Chondrocyte (in vitro differentiated cells): ENCODE measurements at regions not wholly inside any gene's neighbourhood (a gene's known extent, or its start where the extent isn't known, plus 50 kb on each side); places are given as distances from the start of the nearest gene placed in this dataset.
"Not testable (repeated sequence)": the region's sequence is repeated elsewhere in the genome, so short reads cannot be mapped to it uniquely, and the experiment has no call there.

Source experiments
- DNase-seq: peaks from one replicate; pipeline ENCODE4 v3.0.0; 2021; ENCODE audit warnings: mixed read lengths, low spot score
- H3K27ac Mint-ChIP-seq: one replicate; pipeline ENCODE4 v1.8.0; 2021; ENCODE audit warnings: mild to moderate bottlenecking, moderate library complexity, mixed read lengths; ENCODE audit not compliant: unreplicated experiment
- H3K27me3 Mint-ChIP-seq: 2 replicates; pipeline ENCODE4 v1.8.0; 2021; ENCODE audit warnings: low read depth, mixed read lengths
- H3K36me3 Mint-ChIP-seq: 2 replicates; pipeline ENCODE4 v1.8.0; 2021; ENCODE audit warnings: low read depth, mixed read lengths
- H3K4me1 Mint-ChIP-seq: 2 replicates; pipeline ENCODE4 v1.8.0; 2021; ENCODE audit warnings: low read depth, mild to moderate bottlenecking, mixed read lengths
- H3K4me3 Mint-ChIP-seq: one replicate; pipeline ENCODE4 v1.8.0; 2021; ENCODE audit warnings: mild to moderate bottlenecking, moderate library complexity, mixed read lengths; ENCODE audit not compliant: unreplicated experiment
- H3K9me3 Mint-ChIP-seq: 2 replicates; pipeline ENCODE4 v1.8.0; 2021; ENCODE audit warnings: low read depth, mixed read lengths
- TF ChIP-seq, protein P1 (sequence below): fragments of 200-600 bp; sonication (generic); IDR thresholded peaks from 2 replicates; pipeline ENCODE4 v1.5.0; 2021; ENCODE audit warnings: antibody characterized with exemption, mild to moderate bottlenecking, moderate library complexity

DNA sequence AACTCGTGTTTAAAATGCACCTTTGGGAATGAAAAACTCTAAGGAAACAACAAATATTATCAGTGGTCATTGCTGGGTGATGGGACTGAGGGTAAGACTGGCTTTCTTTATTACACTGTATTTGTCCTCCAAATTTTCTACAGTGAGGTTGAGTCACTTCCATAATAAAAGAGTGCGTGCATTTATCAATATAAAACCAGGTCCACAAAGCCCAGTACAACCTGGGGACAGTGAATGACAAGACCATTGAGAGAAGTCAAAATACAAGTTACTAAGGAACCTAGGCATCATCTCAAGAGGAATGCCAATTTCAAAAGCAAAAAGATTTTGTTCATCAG lies 76.4 kb downstream of the MAGED4 start:
- peak overlapping the region; percentile 90 for H3K4me3 Mint-ChIP-seq
- TF ChIP-seq, protein P1, sequence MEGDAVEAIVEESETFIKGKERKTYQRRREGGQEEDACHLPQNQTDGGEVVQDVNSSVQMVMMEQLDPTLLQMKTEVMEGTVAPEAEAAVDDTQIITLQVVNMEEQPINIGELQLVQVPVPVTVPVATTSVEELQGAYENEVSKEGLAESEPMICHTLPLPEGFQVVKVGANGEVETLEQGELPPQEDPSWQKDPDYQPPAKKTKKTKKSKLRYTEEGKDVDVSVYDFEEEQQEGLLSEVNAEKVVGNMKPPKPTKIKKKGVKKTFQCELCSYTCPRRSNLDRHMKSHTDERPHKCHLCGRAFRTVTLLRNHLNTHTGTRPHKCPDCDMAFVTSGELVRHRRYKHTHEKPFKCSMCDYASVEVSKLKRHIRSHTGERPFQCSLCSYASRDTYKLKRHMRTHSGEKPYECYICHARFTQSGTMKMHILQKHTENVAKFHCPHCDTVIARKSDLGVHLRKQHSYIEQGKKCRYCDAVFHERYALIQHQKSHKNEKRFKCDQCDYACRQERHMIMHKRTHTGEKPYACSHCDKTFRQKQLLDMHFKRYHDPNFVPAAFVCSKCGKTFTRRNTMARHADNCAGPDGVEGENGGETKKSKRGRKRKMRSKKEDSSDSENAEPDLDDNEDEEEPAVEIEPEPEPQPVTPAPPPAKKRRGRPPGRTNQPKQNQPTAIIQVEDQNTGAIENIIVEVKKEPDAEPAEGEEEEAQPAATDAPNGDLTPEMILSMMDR: no peak
- no peak for DNase-seq
- peaks cover 10% of the 10 kb centered on the region for H3K27me3 Mint-ChIP-seq
- no peaks in the 10 kb centered on the region for H3K36me3 Mint-ChIP-seq
- H3K9me3 Mint-ChIP-seq: no peaks in the 10 kb centered on the region
- no peak overlapping the region for H3K27ac Mint-ChIP-seq
- peaks cover 19% of the 10 kb centered on the region for H3K4me1 Mint-ChIP-seq

DNA sequence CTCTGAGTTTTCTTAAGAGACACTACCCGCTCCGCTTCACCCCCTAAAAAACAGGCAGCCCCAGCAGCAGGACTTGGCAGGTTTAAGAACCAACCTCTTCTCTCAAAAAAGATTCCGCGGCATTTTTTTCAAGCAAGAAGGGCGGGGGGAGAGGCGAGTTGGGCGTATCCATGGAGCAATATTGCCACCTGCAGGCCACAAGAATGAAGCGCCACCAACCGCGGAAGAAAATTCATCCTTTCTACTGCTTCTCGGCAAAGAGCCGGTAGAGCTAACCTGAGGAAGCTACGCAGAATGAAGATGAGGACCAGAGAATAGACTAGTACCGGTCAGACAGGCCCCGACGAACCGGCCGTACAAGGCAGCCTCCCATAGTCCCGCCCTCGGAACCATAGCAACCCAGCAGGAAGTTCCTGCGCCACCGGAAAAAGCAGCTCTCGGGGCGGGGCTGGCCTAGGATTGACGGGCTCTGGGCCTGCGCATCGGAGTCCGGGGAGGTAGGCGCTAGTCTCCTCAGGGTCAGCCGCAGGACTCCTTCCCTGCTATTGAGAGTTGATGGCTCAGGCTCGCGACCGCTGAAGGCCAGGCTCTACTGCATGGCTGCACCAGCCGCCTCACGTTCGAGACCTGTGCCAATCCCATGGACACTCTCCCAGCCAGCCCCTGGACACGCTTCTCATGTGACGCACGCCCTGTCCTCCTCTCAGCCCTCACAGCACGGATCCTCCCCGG lies 76.9 kb downstream of the MAGED4 start:
- H3K27me3 Mint-ChIP-seq: peaks cover 10% of the 10 kb centered on the region
- DNase-seq: peak; percentile 94
- peak overlapping the region; percentile 98 for H3K27ac Mint-ChIP-seq
- no peaks in the 10 kb centered on the region for H3K9me3 Mint-ChIP-seq
- H3K4me1 Mint-ChIP-seq: peaks cover 19% of the 10 kb centered on the region
- H3K4me3 Mint-ChIP-seq: peak overlapping the region; percentile 90
- TF ChIP-seq, protein P1: peak; percentile 99
- H3K36me3 Mint-ChIP-seq: no peaks in the 10 kb centered on the region

DNA sequence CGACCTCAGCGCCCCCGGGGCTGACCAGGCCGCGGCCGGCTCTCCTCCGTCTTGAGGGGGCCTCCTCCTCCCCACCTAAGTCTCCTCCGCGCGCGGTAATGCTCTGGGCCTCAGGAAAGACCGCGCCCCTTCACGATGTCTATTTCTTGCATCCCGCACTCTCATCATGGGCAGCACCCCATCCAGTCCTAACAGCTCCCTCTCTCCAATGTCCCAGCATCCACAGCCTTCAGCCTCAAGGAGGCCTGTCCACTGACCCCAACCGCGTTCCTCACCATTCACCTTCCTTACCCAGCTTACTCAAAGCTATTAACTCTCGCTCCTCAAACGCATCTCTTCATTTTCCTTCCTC lies 77.5 kb downstream of the MAGED4 start:
- H3K36me3 Mint-ChIP-seq: no peaks in the 10 kb centered on the region
- no peaks in the 10 kb centered on the region for H3K9me3 Mint-ChIP-seq
- TF ChIP-seq, protein P1: no peak
- H3K4me3 Mint-ChIP-seq: peak overlapping the region; percentile 90
- H3K27ac Mint-ChIP-seq: peak overlapping the region; percentile 98
- H3K27me3 Mint-ChIP-seq: peaks cover 8% of the 10 kb centered on the region
- peaks cover 19% of the 10 kb centered on the region for H3K4me1 Mint-ChIP-seq
- DNase-seq: no peak

DNA sequence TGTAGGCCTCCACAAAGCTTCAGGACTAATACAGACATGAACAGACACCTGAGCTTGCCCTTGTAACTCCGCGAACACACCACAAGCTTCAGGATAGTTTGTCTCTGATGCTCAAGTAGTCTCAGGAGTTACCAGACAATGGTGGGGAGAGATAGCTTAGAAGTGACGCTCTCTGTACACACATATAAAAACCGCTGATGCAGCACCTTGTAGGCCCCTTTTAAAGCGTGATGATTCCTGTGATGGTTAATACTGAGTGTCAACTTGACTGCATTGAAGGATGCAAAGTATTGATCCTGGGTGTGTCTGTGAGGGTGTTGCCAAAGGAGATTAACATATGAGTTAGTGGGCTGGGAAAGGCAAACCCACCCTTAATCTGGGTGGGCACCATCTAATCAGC lies 78.7 kb downstream of the MAGED4 start:
- Mint-ChIP-seq H3K27me3 (peaks cover 1% of the 10 kb centered on the region), H3K36me3 (no peaks in the 10 kb centered on the region), H3K9me3 (no peaks in the 10 kb centered on the region), H3K4me3 (no peak overlapping the region), H3K4me1 (peaks cover 19% of the 10 kb centered on the region), H3K27ac (no peak overlapping the region)
- TF ChIP-seq, protein P1: no peak
- no peak for DNase-seq

DNA sequence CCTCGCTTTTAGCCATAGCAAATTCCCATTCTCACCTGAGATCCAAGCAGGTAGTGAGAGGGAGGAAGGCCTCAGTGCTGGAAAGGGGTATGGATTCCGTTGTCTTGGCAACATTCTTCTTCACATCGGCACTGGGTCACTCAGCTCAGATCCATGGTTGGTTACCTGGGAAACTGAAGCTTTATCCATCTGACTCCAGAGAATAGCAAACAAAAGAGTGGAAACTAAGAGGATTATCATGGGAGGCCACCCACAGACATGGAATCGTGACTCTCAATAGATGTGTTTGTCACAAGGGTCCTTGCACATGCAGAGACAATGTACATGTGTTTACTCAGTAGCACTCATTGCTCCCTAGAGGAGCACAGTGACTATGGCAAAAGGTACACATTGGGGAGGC lies 81.0 kb downstream of the MAGED4 start:
- TF ChIP-seq, protein P1: no peak
- no peak for DNase-seq
- Mint-ChIP-seq H3K27me3 (no peaks in the 10 kb centered on the region), H3K36me3 (no peaks in the 10 kb centered on the region), H3K27ac (no peak overlapping the region), H3K9me3 (no peaks in the 10 kb centered on the region), H3K4me3 (no peak overlapping the region), H3K4me1 (peaks cover 19% of the 10 kb centered on the region)

DNA sequence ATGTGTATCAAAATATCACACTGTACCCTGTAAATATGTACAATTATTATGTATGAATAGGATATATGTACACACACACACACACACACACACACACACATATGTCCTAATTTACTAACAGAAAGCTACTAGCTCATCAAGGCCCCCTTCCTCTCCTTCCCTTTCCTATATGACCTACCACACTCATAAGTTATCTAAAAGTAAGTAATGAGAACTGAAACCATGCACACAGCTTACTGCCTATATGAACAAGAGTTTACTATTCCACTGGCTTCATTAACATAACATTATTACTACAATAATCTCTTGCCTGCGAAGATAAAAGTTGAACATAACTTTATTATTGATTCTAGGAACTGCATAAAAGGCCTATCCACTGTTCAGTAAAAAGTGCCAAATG lies 83.8 kb downstream of the MAGED4 start:
- not testable (repeated sequence) for H3K4me1 Mint-ChIP-seq, H3K36me3 Mint-ChIP-seq, H3K9me3 Mint-ChIP-seq, DNase-seq, H3K27ac Mint-ChIP-seq, H3K27me3 Mint-ChIP-seq, H3K4me3 Mint-ChIP-seq
